Neural cell (in vitro differentiated cells): ENCODE measurements at regions not wholly inside any gene's neighbourhood (a gene's known extent, or its start where the extent isn't known, plus 50 kb on each side); places are given as distances from the start of the nearest gene placed in this dataset.

Experiments used
- H2AFZ ChIP-seq: fragments of 200-600, 300-800 bp; sonication (generic), shearing (Covaris generic); 2 replicates; pipeline ENCODE4 v1.6.0; 2014; ENCODE audit warnings: low read depth, mild to moderate bottlenecking, antibody characterized with exemption, low read length, moderate library complexity
- H3F3A ChIP-seq: fragments of 200-600 bp; shearing (Covaris generic); 2 replicates; pipeline ENCODE4 v1.6.1; 2016; ENCODE audit warnings: mild to moderate bottlenecking, moderate library complexity, mixed read lengths, antibody characterized with exemption, low read length; ENCODE audit not compliant: insufficient read depth, poor library complexity, severe bottlenecking
- H3K27ac ChIP-seq: fragments of 200-600, 300-800 bp; sonication (generic), shearing (Covaris generic); 2 replicates; pipeline ENCODE4 v1.5.1; 2014; ENCODE audit warnings: mild to moderate bottlenecking, low read length, moderate library complexity
- H3K27me3 ChIP-seq: fragments of 300-800, 200-600 bp; sonication (generic), shearing (Covaris generic); 2 replicates; pipeline ENCODE4 v1.6.0; 2014; ENCODE audit warnings: mild to moderate bottlenecking, low read depth, low read length, moderate library complexity; ENCODE audit not compliant: insufficient read depth
- H3K36me3 ChIP-seq: fragments of 300-800, 200-600 bp; sonication (generic), shearing (Covaris generic); 2 replicates; pipeline ENCODE4 v1.5.1; 2014; ENCODE audit warnings: mild to moderate bottlenecking, antibody characterized with exemption, low read length, moderate library complexity; ENCODE audit not compliant: insufficient read depth
- H3K4me2 ChIP-seq: fragments of 300-800, 200-600 bp; sonication (generic), shearing (Covaris generic); 2 replicates; pipeline ENCODE4 v1.6.0; 2014; ENCODE audit warnings: mild to moderate bottlenecking, low read length
- H3K4me3 ChIP-seq: fragments of 300-800, 200-600 bp; sonication (generic), shearing (Covaris generic); 2 replicates; pipeline ENCODE4 v1.5.1; 2014; ENCODE audit warnings: mild to moderate bottlenecking, low read length, moderate library complexity
- H3K79me2 ChIP-seq: fragments of 200-600 bp; shearing (Covaris generic); replicated peaks from 2 replicates; pipeline ENCODE4 v1.6.0; 2014; ENCODE audit warnings: mild to moderate bottlenecking, low read length, moderate library complexity; ENCODE audit not compliant: insufficient read depth
- H3K9ac ChIP-seq: fragments of 300-800, 200-600 bp; sonication (generic), shearing (Covaris generic); 2 replicates; pipeline ENCODE4 v1.6.1; 2016; ENCODE audit warnings: mild to moderate bottlenecking, low read length, mixed read lengths
- H3K9me2 ChIP-seq: fragments of 200-600 bp; shearing (Covaris generic); 2 replicates; pipeline ENCODE4 v1.6.1; 2016; ENCODE audit warnings: mild to moderate bottlenecking, low read length, mixed read lengths; ENCODE audit not compliant: insufficient read depth
- H3K9me3 ChIP-seq: fragments of 200-600, 300-800 bp; sonication (generic), shearing (Covaris generic); 2 replicates; pipeline ENCODE4 v1.6.1; 2016; ENCODE audit warnings: mild to moderate bottlenecking, mixed run types, low read length, moderate library complexity, mixed read lengths
- H4K20me1 ChIP-seq: fragments of 200-600 bp; shearing (Covaris generic); 2 replicates; pipeline ENCODE4 v1.6.1; 2016; ENCODE audit warnings: mild to moderate bottlenecking, mixed run types; ENCODE audit not compliant: insufficient read depth
- EP300 ChIP-seq: fragments of 450-650 bp; conservative IDR thresholded peaks from 2 replicates; pipeline ENCODE4 v1.6.1; 2014; ENCODE audit warnings: antibody characterized with exemption, mild to moderate bottlenecking, moderate library complexity; ENCODE audit not compliant: poor library complexity, severe bottlenecking
- EZH2 ChIP-seq: fragments of 200-600, 300-800 bp; shearing (Covaris generic), sonication (generic); IDR thresholded peaks from 2 replicates; pipeline ENCODE4 v1.6.1; 2014; ENCODE audit warnings: antibody characterized with exemption, low read length, borderline replicate concordance, mild to moderate bottlenecking; ENCODE audit not compliant: insufficient read depth, poor library complexity, severe bottlenecking
- MXI1 ChIP-seq: fragments of 450-650 bp; conservative IDR thresholded peaks from 2 replicates; pipeline ENCODE4 v1.6.1; 2014; ENCODE audit warnings: antibody characterized with exemption, mild to moderate bottlenecking; ENCODE audit not compliant: poor library complexity, severe bottlenecking
- POLR2AphosphoS5 ChIP-seq: IDR thresholded peaks from 2 replicates; pipeline ENCODE4 v1.6.1; 2012
- RAD21 ChIP-seq: fragments of 450-650 bp; conservative IDR thresholded peaks from 2 replicates; pipeline ENCODE4 v1.6.1; 2014; ENCODE audit warnings: antibody characterized with exemption, mild to moderate bottlenecking, moderate library complexity
- REST ChIP-seq: IDR thresholded peaks from 2 replicates; pipeline ENCODE4 v1.6.1; 2012; ENCODE audit warnings: borderline replicate concordance
- SMC3 ChIP-seq: fragments of 450-650 bp; conservative IDR thresholded peaks from 2 replicates; pipeline ENCODE4 v1.6.1; 2014; ENCODE audit warnings: antibody characterized with exemption, mild to moderate bottlenecking, moderate library complexity; ENCODE audit not compliant: poor library complexity
- TAF1 ChIP-seq: IDR thresholded peaks from 2 replicates; pipeline ENCODE4 v1.6.1; 2012; ENCODE audit warnings: low read depth
- TF ChIP-seq, protein P1 (sequence below): fragments of 450-650 bp; IDR thresholded peaks from 2 replicates; pipeline ENCODE4 v1.5.1; 2014; ENCODE audit warnings: antibody characterized with exemption, mild to moderate bottlenecking, moderate library complexity; ENCODE audit not compliant: poor library complexity, severe bottlenecking

DNA sequence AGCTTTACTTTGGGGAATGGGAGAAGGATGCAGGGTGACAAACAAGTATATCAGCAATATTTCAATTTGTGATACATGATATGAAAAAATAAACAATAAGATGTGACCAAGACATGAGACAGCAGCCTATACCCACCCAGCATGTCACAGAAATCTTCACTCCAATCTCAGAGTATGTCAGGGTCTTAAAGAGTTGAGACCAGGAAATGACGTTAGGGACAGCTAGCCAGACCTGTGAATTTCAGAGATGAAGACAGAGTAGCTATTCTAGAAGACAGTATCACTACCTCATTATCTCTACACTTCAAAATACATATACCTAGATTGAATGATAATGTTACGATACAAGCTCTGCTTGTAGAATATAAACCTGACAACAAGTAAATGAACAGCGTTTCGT lies 282.8 kb downstream of the ZEB2 start:
- H3K9me3 ChIP-seq = no peaks in the 10 kb centered on the region
- H4K20me1 ChIP-seq = no peaks in the 10 kb centered on the region
- H3K79me2 ChIP-seq = no peaks in the 10 kb centered on the region
- H3K4me3 ChIP-seq = no peak overlapping the region
- no peak overlapping the region for H2AFZ ChIP-seq
- TF ChIP-seq EP300 (no peak), SMC3 (no peak)
- H3K27me3 ChIP-seq = no peaks in the 10 kb centered on the region
- H3F3A ChIP-seq = peaks cover 3% of the 10 kb centered on the region
- no peak overlapping the region for H3K4me2 ChIP-seq
- no peaks in the 10 kb centered on the region for H3K9me2 ChIP-seq
- no peaks in the 10 kb centered on the region for H3K36me3 ChIP-seq
- no peak overlapping the region for H3K27ac ChIP-seq
- H3K9ac ChIP-seq = no peak overlapping the region

GRCh38 chr2:144235050-144235449 lies 284.9 kb downstream of the ZEB2 start:
- H3K36me3 ChIP-seq = no peaks in the 10 kb centered on the region
- H3K9ac ChIP-seq = no peak overlapping the region
- peaks cover 3% of the 10 kb centered on the region for H3F3A ChIP-seq
- no peaks in the 10 kb centered on the region for H3K9me2 ChIP-seq
- no peak for TF ChIP-seq EP300
- no peak for TF ChIP-seq EZH2
- no peak for TF ChIP-seq POLR2AphosphoS5
- no peak overlapping the region for H2AFZ ChIP-seq
- no peak overlapping the region for H3K27ac ChIP-seq
- no peaks in the 10 kb centered on the region for H4K20me1 ChIP-seq
- H3K79me2 ChIP-seq = no peaks in the 10 kb centered on the region
- no peak overlapping the region for H3K4me3 ChIP-seq
- no peaks in the 10 kb centered on the region for H3K27me3 ChIP-seq
- H3K4me2 ChIP-seq = no peak overlapping the region
- H3K9me3 ChIP-seq = no peaks in the 10 kb centered on the region

DNA sequence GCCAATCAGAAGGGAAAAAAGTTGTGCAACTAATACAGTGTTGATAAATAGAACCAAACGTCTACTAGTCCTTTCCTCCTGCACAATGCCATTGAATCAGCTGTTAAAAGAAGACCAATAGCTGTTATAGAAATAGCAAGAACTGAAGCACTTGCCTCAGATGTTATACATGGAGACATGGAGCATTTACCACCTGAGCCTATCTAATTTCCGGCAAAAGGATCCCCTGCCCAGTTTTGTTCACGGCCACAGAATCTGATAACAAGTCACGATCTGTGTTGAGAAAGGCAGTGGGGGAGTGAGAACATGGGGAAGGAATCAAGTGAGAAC lies 285.4 kb downstream of the ZEB2 start:
- peaks cover 3% of the 10 kb centered on the region for H3F3A ChIP-seq

More for the DNA sequence above, 285.4 kb downstream of the ZEB2 start:
- Histone ChIP-seq H4K20me1 (no peaks in the 10 kb centered on the region), H3K4me3 (no peak overlapping the region), H3K79me2 (no peaks in the 10 kb centered on the region), H3K27me3 (no peaks in the 10 kb centered on the region), H2AFZ (no peak overlapping the region), H3K36me3 (no peaks in the 10 kb centered on the region), H3K9me3 (no peaks in the 10 kb centered on the region), H3K4me2 (no peak overlapping the region), H3K9me2 (no peaks in the 10 kb centered on the region), H3K27ac (no peak overlapping the region), H3K9ac (no peak overlapping the region)
- TF ChIP-seq EP300 (no peak), EZH2 (no peak), TAF1 (no peak), POLR2AphosphoS5 (no peak), MXI1 (no peak), SMC3 (no peak), REST (no peak), RAD21 (no peak)
- TF ChIP-seq, protein P1, sequence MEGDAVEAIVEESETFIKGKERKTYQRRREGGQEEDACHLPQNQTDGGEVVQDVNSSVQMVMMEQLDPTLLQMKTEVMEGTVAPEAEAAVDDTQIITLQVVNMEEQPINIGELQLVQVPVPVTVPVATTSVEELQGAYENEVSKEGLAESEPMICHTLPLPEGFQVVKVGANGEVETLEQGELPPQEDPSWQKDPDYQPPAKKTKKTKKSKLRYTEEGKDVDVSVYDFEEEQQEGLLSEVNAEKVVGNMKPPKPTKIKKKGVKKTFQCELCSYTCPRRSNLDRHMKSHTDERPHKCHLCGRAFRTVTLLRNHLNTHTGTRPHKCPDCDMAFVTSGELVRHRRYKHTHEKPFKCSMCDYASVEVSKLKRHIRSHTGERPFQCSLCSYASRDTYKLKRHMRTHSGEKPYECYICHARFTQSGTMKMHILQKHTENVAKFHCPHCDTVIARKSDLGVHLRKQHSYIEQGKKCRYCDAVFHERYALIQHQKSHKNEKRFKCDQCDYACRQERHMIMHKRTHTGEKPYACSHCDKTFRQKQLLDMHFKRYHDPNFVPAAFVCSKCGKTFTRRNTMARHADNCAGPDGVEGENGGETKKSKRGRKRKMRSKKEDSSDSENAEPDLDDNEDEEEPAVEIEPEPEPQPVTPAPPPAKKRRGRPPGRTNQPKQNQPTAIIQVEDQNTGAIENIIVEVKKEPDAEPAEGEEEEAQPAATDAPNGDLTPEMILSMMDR = no peak
